Activated T-cell treated with anti-CD3 and anti-CD28 coated beads, Interleukin-2, amount 50 U/mL, for 24 hours (primary cell): ENCODE measurements at regions not wholly inside any gene's neighbourhood (a gene's known extent, or its start where the extent isn't known, plus 50 kb on each side); places are given as distances from the start of the nearest gene placed in this dataset.
"Not testable (repeated sequence)": the region's sequence is repeated elsewhere in the genome, so short reads cannot be mapped to it uniquely, and the experiment has no call there.

Experiments
- DNase-seq: peaks from one replicate; pipeline ENCODE4 v3.0.0-alpha.2; 2020
- H3K27ac Mint-ChIP-seq: 2 replicates; pipeline ENCODE4 v1.8.0; 2020; ENCODE audit warnings: mild to moderate bottlenecking, mixed read lengths
- H3K27me3 Mint-ChIP-seq: 2 replicates; pipeline ENCODE4 v1.8.0; 2020; ENCODE audit warnings: mixed read lengths
- H3K36me3 Mint-ChIP-seq: 2 replicates; pipeline ENCODE4 v1.8.0; 2020; ENCODE audit warnings: low read depth, mixed read lengths
- H3K4me1 Mint-ChIP-seq: 2 replicates; pipeline ENCODE4 v1.8.0; 2020; ENCODE audit warnings: low read depth, mixed read lengths
- H3K4me3 Mint-ChIP-seq: 2 replicates; pipeline ENCODE4 v1.8.0; 2020; ENCODE audit warnings: mild to moderate bottlenecking, moderate library complexity, mixed read lengths
- H3K9me3 Mint-ChIP-seq: 2 replicates; pipeline ENCODE4 v1.8.0; 2020; ENCODE audit warnings: mixed read lengths

GRCh38 chr1:189678779-189679178 is 798.9 kb downstream of the BRINP3 start:
- no peaks in the 10 kb centered on the region for H3K27me3 Mint-ChIP-seq
- H3K9me3 Mint-ChIP-seq, result peaks cover 19% of the 10 kb centered on the region
- no peak overlapping the region for H3K27ac Mint-ChIP-seq
- H3K36me3 Mint-ChIP-seq, result no peaks in the 10 kb centered on the region
- DNase-seq, result no peak
- no peak overlapping the region for H3K4me3 Mint-ChIP-seq
- H3K4me1 Mint-ChIP-seq, result no peaks in the 10 kb centered on the region

GRCh38 chr1:189681252-189681919 is 796.3 kb downstream of the BRINP3 start:
- Mint-ChIP-seq H3K9me3 (peaks cover 17% of the 10 kb centered on the region), H3K27ac (no peak overlapping the region), H3K27me3 (no peaks in the 10 kb centered on the region), H3K36me3 (no peaks in the 10 kb centered on the region), H3K4me1 (no peaks in the 10 kb centered on the region), H3K4me3 (no peak overlapping the region)
- no peak for DNase-seq

GRCh38 chr1:189682591-189682990 is 795.1 kb downstream of the BRINP3 start:
- no peak overlapping the region for H3K27ac Mint-ChIP-seq
- no peak overlapping the region for H3K4me3 Mint-ChIP-seq
- H3K36me3 Mint-ChIP-seq, result no peaks in the 10 kb centered on the region
- no peak for DNase-seq
- no peaks in the 10 kb centered on the region for H3K27me3 Mint-ChIP-seq
- H3K9me3 Mint-ChIP-seq, result peaks cover 16% of the 10 kb centered on the region
- no peaks in the 10 kb centered on the region for H3K4me1 Mint-ChIP-seq

- DNase-seq, result no peak
- H3K9me3 Mint-ChIP-seq, result peaks cover 6% of the 10 kb centered on the region
- H3K27ac Mint-ChIP-seq, result no peak overlapping the region
- no peaks in the 10 kb centered on the region for H3K27me3 Mint-ChIP-seq
- no peaks in the 10 kb centered on the region for H3K4me1 Mint-ChIP-seq
- H3K36me3 Mint-ChIP-seq, result no peaks in the 10 kb centered on the region
- H3K4me3 Mint-ChIP-seq, result no peak overlapping the region
Observed at GRCh38 chr1:189686288-189686687, 791.4 kb downstream of the BRINP3 start.

- Mint-ChIP-seq H3K4me1 (no peaks in the 10 kb centered on the region), H3K27ac (no peak overlapping the region), H3K4me3 (no peak overlapping the region), H3K9me3 (peaks cover 5% of the 10 kb centered on the region), H3K36me3 (no peaks in the 10 kb centered on the region), H3K27me3 (no peaks in the 10 kb centered on the region)
- DNase-seq, result no peak
Observed at GRCh38 chr1:189693140-189693539, 784.5 kb downstream of the BRINP3 start.

GRCh38 chr1:189696297-189696696 is 781.4 kb downstream of the BRINP3 start:
- no peaks in the 10 kb centered on the region for H3K27me3 Mint-ChIP-seq
- H3K4me1 Mint-ChIP-seq, result no peaks in the 10 kb centered on the region
- H3K27ac Mint-ChIP-seq, result no peak overlapping the region
- DNase-seq, result no peak
- no peak overlapping the region for H3K4me3 Mint-ChIP-seq
- no peaks in the 10 kb centered on the region for H3K36me3 Mint-ChIP-seq
- H3K9me3 Mint-ChIP-seq, result peaks cover 9% of the 10 kb centered on the region

GRCh38 chr1:189697113-189697512 is 780.6 kb downstream of the BRINP3 start:
- DNase-seq, result no peak
- Mint-ChIP-seq H3K36me3 (no peaks in the 10 kb centered on the region), H3K9me3 (peaks cover 12% of the 10 kb centered on the region)

GRCh38 chr1:189701606-189702005 is 776.1 kb downstream of the BRINP3 start:
- Mint-ChIP-seq H3K9me3 (peaks cover 7% of the 10 kb centered on the region), H3K27ac (no peak overlapping the region), H3K27me3 (no peaks in the 10 kb centered on the region), H3K4me3 (no peak overlapping the region), H3K36me3 (no peaks in the 10 kb centered on the region), H3K4me1 (no peaks in the 10 kb centered on the region)
- no peak for DNase-seq

More at GRCh38 chr1:189697113-189697512, 780.6 kb downstream of the BRINP3 start:
- Mint-ChIP-seq H3K4me1 (no peaks in the 10 kb centered on the region), H3K27ac (no peak overlapping the region), H3K4me3 (no peak overlapping the region), H3K27me3 (no peaks in the 10 kb centered on the region)

GRCh38 chr1:189706594-189706993 is 771.1 kb downstream of the BRINP3 start:
- no peaks in the 10 kb centered on the region for H3K27me3 Mint-ChIP-seq

GRCh38 chr1:189708674-189709073 is 769.0 kb downstream of the BRINP3 start:
- Mint-ChIP-seq H3K9me3 (peaks cover 8% of the 10 kb centered on the region), H3K27me3 (no peaks in the 10 kb centered on the region), H3K36me3 (no peaks in the 10 kb centered on the region), H3K4me3 (no peak overlapping the region), H3K27ac (no peak overlapping the region), H3K4me1 (no peaks in the 10 kb centered on the region)
- no peak for DNase-seq

More at GRCh38 chr1:189706594-189706993, 771.1 kb downstream of the BRINP3 start:
- H3K27ac Mint-ChIP-seq, result no peak overlapping the region
- H3K9me3 Mint-ChIP-seq, result peaks cover 8% of the 10 kb centered on the region
- H3K4me1 Mint-ChIP-seq, result no peaks in the 10 kb centered on the region
- H3K36me3 Mint-ChIP-seq, result no peaks in the 10 kb centered on the region
- DNase-seq, result no peak
- no peak overlapping the region for H3K4me3 Mint-ChIP-seq

- H3K9me3 Mint-ChIP-seq, H3K27me3 Mint-ChIP-seq, H3K4me3 Mint-ChIP-seq, H3K4me1 Mint-ChIP-seq, DNase-seq, H3K36me3 Mint-ChIP-seq, H3K27ac Mint-ChIP-seq: not testable (repeated sequence)
Observed at GRCh38 chr1:189718147-189718795, 759.4 kb downstream of the BRINP3 start.

GRCh38 chr1:189726806-189727205 is 750.9 kb downstream of the BRINP3 start:
- Mint-ChIP-seq H3K27me3 (no peaks in the 10 kb centered on the region), H3K27ac (no peak overlapping the region), H3K36me3 (no peaks in the 10 kb centered on the region), H3K9me3 (peaks cover 23% of the 10 kb centered on the region), H3K4me3 (no peak overlapping the region), H3K4me1 (no peaks in the 10 kb centered on the region)
- DNase-seq, result no peak

- Mint-ChIP-seq H3K27me3 (no peaks in the 10 kb centered on the region), H3K4me3 (no peak overlapping the region), H3K9me3 (peaks cover 3% of the 10 kb centered on the region), H3K4me1 (no peaks in the 10 kb centered on the region), H3K36me3 (no peaks in the 10 kb centered on the region), H3K27ac (no peak overlapping the region)
- no peak for DNase-seq
Observed at GRCh38 chr1:189751311-189751710, 726.4 kb downstream of the BRINP3 start.

GRCh38 chr1:189752461-189752995 is 725.1 kb downstream of the BRINP3 start:
- Mint-ChIP-seq H3K36me3 (no peaks in the 10 kb centered on the region), H3K27me3 (no peaks in the 10 kb centered on the region), H3K27ac (no peak overlapping the region), H3K4me3 (no peak overlapping the region), H3K9me3 (peaks cover 3% of the 10 kb centered on the region), H3K4me1 (no peaks in the 10 kb centered on the region)
- DNase-seq, result no peak

- H3K4me1 Mint-ChIP-seq, H3K9me3 Mint-ChIP-seq, H3K27ac Mint-ChIP-seq, H3K27me3 Mint-ChIP-seq, DNase-seq, H3K4me3 Mint-ChIP-seq, H3K36me3 Mint-ChIP-seq: not testable (repeated sequence)
Observed at GRCh38 chr1:189755100-189755499, 722.6 kb downstream of the BRINP3 start.
